ENCODE measurements at regions not wholly inside any gene's neighbourhood (a gene's known extent, or its start where the extent isn't known, plus 50 kb on each side); places are given as distances from the start of the nearest gene placed in this dataset.

DNA sequence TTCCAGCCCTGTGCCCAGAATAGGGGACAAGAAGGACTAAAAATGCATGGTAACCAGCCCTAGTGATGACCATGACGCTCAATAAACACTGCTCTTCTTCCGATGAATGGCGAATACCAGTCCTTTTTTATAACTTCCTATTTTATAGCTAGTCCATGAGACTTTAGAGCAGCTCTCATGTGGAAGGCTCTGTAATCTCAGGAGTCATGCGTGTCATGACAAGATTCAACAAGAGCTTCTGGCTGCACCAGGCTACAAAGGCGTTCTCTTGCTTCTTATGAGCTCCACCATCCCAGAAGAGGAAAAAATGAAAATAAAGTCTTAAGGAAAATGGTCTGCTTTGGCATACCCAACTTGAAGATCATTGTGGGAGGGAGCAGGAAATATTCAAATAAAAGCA, 141.0 kb downstream of the TMCO5A start:
- no peaks in the 10 kb centered on the region for H3K27me3 ChIP-seq
- no peak for DNase-seq (ENCODE audit: low spot score)
- H2AFZ ChIP-seq, result no peak overlapping the region
- H4K20me1 ChIP-seq (ENCODE audit: insufficient read depth, poor library complexity, severe bottlenecking), result no peaks in the 10 kb centered on the region
- H3K4me1 ChIP-seq (ENCODE audit: insufficient read depth), result peaks cover 25% of the 10 kb centered on the region
- H3K4me2 ChIP-seq, result no peak overlapping the region
- no peaks in the 10 kb centered on the region for H3K79me2 ChIP-seq
- H3K4me3 ChIP-seq, result no peak overlapping the region
- no peaks in the 10 kb centered on the region for H3K9me2 ChIP-seq (replicated peaks; ENCODE audit: insufficient read depth)
- WGBS (ENCODE audit: low lambda C conversion rate, missing lambda C conversion rate), result 82% methylated on average over 5 of the region's 5 CpGs
- TF ChIP-seq, protein P1, sequence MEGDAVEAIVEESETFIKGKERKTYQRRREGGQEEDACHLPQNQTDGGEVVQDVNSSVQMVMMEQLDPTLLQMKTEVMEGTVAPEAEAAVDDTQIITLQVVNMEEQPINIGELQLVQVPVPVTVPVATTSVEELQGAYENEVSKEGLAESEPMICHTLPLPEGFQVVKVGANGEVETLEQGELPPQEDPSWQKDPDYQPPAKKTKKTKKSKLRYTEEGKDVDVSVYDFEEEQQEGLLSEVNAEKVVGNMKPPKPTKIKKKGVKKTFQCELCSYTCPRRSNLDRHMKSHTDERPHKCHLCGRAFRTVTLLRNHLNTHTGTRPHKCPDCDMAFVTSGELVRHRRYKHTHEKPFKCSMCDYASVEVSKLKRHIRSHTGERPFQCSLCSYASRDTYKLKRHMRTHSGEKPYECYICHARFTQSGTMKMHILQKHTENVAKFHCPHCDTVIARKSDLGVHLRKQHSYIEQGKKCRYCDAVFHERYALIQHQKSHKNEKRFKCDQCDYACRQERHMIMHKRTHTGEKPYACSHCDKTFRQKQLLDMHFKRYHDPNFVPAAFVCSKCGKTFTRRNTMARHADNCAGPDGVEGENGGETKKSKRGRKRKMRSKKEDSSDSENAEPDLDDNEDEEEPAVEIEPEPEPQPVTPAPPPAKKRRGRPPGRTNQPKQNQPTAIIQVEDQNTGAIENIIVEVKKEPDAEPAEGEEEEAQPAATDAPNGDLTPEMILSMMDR (IDR thresholded peaks at IDR 0.05; ENCODE audit: poor library complexity), result no peak
- no peak for TF ChIP-seq EZH2 (IDR thresholded peaks at IDR 0.05; ENCODE audit: borderline replicate concordance)
- no peak for TF ChIP-seq EZH2phosphoT487 (IDR thresholded peaks at IDR 0.05; ENCODE audit: low read depth, severe bottlenecking, unreplicated experiment)
- no peaks in the 10 kb centered on the region for H3K36me3 ChIP-seq (replicated peaks; ENCODE audit: insufficient read depth, low read depth)
- H3K9me3 ChIP-seq (ENCODE audit: low read depth), result no peaks in the 10 kb centered on the region
- H3K27ac ChIP-seq, result no peak overlapping the region

DNA sequence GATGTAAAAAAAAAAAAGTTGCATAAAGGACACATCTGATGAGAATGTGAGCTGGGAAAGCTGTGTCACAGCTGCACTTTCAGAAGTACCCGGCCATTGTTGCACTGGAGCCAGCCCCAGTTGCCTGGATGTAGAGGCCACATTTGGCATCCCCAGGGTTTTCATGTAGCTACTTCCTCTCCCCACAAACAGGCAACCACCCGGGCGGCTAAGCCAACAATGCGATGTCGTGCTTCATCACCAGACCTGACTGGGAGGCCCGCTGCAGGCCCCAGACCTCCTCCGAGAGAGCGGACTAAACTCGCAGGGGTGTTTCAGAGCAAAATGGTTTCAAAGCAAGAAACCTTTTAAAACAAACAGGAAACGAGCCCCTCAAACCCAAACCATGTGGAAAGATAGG, 142.3 kb downstream of the TMCO5A start:
- Histone ChIP-seq H2AFZ (no peak overlapping the region), H3K4me2 (no peak overlapping the region)

DNA sequence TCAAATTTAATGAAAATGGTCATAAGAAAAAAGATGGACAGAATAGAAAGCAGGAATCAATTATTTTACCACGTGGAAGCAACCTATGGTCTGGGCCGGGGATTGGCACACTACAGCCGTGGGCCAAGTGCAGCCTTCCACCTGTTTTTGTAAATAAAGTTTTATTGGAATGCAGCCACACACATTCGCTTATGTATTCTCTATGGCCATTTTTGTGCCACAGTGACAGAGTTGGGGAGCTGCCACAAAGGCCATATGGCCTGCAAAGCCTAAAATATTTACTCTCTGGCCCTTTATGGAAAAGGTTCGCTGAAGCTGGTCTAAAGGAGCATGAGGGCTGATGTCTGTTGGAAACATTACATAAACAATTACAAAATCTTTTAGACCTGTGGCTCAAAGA, 144.8 kb downstream of the TMCO5A start:
- no peak overlapping the region for H2AFZ ChIP-seq
- H3K36me3 ChIP-seq (replicated peaks; ENCODE audit: insufficient read depth, low read depth), result no peaks in the 10 kb centered on the region
- H3K27ac ChIP-seq, result no peak overlapping the region
- no peak overlapping the region for H3K4me3 ChIP-seq
- H3K4me1 ChIP-seq (ENCODE audit: insufficient read depth), result peaks cover 2% of the 10 kb centered on the region
- no peaks in the 10 kb centered on the region for H4K20me1 ChIP-seq (ENCODE audit: insufficient read depth, poor library complexity, severe bottlenecking)
- no peak overlapping the region for H3K4me2 ChIP-seq
- DNase-seq (ENCODE audit: low spot score), result no peak
- TF ChIP-seq, protein P1 (IDR thresholded peaks at IDR 0.05; ENCODE audit: poor library complexity), result no peak
- no peak for TF ChIP-seq EZH2phosphoT487 (IDR thresholded peaks at IDR 0.05; ENCODE audit: low read depth, severe bottlenecking, unreplicated experiment)
- no peak for TF ChIP-seq EZH2 (IDR thresholded peaks at IDR 0.05; ENCODE audit: borderline replicate concordance)
- H3K27me3 ChIP-seq, result no peaks in the 10 kb centered on the region
- no peaks in the 10 kb centered on the region for H3K9me2 ChIP-seq (replicated peaks; ENCODE audit: insufficient read depth)
- no peaks in the 10 kb centered on the region for H3K79me2 ChIP-seq
- 90% methylated on average over 5 of the region's 5 CpGs for WGBS (ENCODE audit: low lambda C conversion rate, missing lambda C conversion rate)
- H3K9me3 ChIP-seq (ENCODE audit: low read depth), result no peaks in the 10 kb centered on the region

More for the DNA sequence above, 142.3 kb downstream of the TMCO5A start:
- Histone ChIP-seq H3K36me3 (replicated peaks; ENCODE audit: insufficient read depth, low read depth) (no peaks in the 10 kb centered on the region), H3K27me3 (no peaks in the 10 kb centered on the region), H3K79me2 (no peaks in the 10 kb centered on the region), H3K4me3 (no peak overlapping the region), H3K9me3 (ENCODE audit: low read depth) (no peaks in the 10 kb centered on the region), H3K4me1 (ENCODE audit: insufficient read depth) (peaks cover 19% of the 10 kb centered on the region), H3K27ac (no peak overlapping the region), H4K20me1 (ENCODE audit: insufficient read depth, poor library complexity, severe bottlenecking) (no peaks in the 10 kb centered on the region), H3K9me2 (replicated peaks; ENCODE audit: insufficient read depth) (no peaks in the 10 kb centered on the region)
- TF ChIP-seq EZH2phosphoT487 (IDR thresholded peaks at IDR 0.05; ENCODE audit: low read depth, severe bottlenecking, unreplicated experiment) (no peak), EZH2 (IDR thresholded peaks at IDR 0.05; ENCODE audit: borderline replicate concordance) (no peak)
- TF ChIP-seq, protein P1 (IDR thresholded peaks at IDR 0.05; ENCODE audit: poor library complexity), result no peak
- DNase-seq (ENCODE audit: low spot score), result no peak
- WGBS (ENCODE audit: low lambda C conversion rate, missing lambda C conversion rate), result 71% methylated on average over 10 of the region's 10 CpGs
